Loucy (cell line): ENCODE measurements at regions not wholly inside any gene's neighbourhood (a gene's known extent, or its start where the extent isn't known, plus 50 kb on each side); places are given as distances from the start of the nearest gene placed in this dataset.

Source experiments
- EZH2phosphoT487 ChIP-seq: fragments of 200-600 bp; IDR thresholded peaks from 2 replicates; pipeline ENCODE4 v1.6.1; 2018; ENCODE audit warnings: antibody characterized with exemption, mild to moderate bottlenecking, moderate library complexity, borderline replicate concordance
- TF ChIP-seq, protein P1 (sequence below): fragments of 200-600 bp; sonication (generic); conservative IDR thresholded peaks from 2 replicates; pipeline ENCODE4 v1.5.1; 2014; ENCODE audit warnings: mild to moderate bottlenecking, antibody characterized with exemption, low read length

DNA sequence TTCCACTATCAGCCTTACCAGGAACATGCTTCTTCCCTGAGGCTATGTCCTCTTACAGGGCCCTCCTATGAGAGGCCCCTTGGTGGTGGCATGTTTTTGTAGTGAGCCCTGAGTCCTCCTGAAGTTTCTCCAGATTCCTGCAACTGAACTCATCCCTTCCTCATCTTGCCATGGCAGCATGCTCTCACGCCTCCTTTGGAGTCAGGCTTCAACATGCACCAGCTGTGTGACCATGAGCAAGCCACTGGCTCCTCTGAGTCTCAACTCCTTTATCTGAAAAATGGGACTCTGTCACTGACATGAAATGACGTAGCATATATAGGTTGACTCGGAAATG lies 216.3 kb upstream of the TLE3 start:
- TF ChIP-seq, protein P1, sequence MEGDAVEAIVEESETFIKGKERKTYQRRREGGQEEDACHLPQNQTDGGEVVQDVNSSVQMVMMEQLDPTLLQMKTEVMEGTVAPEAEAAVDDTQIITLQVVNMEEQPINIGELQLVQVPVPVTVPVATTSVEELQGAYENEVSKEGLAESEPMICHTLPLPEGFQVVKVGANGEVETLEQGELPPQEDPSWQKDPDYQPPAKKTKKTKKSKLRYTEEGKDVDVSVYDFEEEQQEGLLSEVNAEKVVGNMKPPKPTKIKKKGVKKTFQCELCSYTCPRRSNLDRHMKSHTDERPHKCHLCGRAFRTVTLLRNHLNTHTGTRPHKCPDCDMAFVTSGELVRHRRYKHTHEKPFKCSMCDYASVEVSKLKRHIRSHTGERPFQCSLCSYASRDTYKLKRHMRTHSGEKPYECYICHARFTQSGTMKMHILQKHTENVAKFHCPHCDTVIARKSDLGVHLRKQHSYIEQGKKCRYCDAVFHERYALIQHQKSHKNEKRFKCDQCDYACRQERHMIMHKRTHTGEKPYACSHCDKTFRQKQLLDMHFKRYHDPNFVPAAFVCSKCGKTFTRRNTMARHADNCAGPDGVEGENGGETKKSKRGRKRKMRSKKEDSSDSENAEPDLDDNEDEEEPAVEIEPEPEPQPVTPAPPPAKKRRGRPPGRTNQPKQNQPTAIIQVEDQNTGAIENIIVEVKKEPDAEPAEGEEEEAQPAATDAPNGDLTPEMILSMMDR, result no peak
- TF ChIP-seq EZH2phosphoT487, result no peak
